ENCODE measurements at regions not wholly inside any gene's neighbourhood (a gene's known extent, or its start where the extent isn't known, plus 50 kb on each side); places are given as distances from the start of the nearest gene placed in this dataset.

DNA sequence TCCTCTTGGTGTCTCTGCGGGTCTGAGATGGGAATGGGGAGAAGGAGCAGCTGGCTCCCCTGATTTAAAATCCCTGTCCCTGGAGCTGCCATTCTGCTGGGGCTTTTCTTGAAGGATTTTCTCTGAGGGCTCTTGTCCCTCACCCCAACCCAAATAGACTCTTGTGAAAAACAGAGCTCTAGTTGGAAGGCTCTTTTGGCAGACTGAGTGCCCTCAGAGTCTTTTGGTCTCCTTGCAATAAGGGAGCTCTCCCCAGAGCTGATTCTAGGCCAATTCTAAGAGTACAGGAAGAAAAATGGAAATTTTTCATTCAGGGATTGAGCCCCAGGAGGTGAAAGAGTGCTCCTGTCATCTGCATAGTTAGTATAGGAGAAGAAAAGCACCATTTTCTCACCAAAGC, 238.3 kb downstream of the COG6 start:
- TF ChIP-seq, protein P1, sequence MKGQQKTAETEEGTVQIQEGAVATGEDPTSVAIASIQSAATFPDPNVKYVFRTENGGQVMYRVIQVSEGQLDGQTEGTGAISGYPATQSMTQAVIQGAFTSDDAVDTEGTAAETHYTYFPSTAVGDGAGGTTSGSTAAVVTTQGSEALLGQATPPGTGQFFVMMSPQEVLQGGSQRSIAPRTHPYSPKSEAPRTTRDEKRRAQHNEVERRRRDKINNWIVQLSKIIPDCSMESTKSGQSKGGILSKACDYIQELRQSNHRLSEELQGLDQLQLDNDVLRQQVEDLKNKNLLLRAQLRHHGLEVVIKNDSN (CRISPR knock-in tag; IDR thresholded peaks at IDR 0.05) = no peak
- TF ChIP-seq, protein P2, sequence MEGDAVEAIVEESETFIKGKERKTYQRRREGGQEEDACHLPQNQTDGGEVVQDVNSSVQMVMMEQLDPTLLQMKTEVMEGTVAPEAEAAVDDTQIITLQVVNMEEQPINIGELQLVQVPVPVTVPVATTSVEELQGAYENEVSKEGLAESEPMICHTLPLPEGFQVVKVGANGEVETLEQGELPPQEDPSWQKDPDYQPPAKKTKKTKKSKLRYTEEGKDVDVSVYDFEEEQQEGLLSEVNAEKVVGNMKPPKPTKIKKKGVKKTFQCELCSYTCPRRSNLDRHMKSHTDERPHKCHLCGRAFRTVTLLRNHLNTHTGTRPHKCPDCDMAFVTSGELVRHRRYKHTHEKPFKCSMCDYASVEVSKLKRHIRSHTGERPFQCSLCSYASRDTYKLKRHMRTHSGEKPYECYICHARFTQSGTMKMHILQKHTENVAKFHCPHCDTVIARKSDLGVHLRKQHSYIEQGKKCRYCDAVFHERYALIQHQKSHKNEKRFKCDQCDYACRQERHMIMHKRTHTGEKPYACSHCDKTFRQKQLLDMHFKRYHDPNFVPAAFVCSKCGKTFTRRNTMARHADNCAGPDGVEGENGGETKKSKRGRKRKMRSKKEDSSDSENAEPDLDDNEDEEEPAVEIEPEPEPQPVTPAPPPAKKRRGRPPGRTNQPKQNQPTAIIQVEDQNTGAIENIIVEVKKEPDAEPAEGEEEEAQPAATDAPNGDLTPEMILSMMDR (IDR thresholded peaks at IDR 0.05) = no peak
- no peak for TF ChIP-seq GABPB1 (CRISPR knock-in tag; IDR thresholded peaks at IDR 0.05)
- TF ChIP-seq, protein P3, sequence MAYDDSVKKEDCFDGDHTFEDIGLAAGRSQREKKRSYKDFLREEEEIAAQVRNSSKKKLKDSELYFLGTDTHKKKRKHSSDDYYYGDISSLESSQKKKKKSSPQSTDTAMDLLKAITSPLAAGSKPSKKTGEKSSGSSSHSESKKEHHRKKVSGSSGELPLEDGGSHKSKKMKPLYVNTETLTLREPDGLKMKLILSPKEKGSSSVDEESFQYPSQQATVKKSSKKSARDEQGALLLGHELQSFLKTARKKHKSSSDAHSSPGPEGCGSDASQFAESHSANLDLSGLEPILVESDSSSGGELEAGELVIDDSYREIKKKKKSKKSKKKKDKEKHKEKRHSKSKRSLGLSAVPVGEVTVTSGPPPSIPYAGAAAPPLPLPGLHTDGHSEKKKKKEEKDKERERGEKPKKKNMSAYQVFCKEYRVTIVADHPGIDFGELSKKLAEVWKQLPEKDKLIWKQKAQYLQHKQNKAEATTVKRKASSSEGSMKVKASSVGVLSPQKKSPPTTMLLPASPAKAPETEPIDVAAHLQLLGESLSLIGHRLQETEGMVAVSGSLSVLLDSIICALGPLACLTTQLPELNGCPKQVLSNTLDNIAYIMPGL (CRISPR knock-in tag; IDR thresholded peaks at IDR 0.05) = no peak
